Keratinocyte (primary cell): ENCODE measurements at regions not wholly inside any gene's neighbourhood (a gene's known extent, or its start where the extent isn't known, plus 50 kb on each side); places are given as distances from the start of the nearest gene placed in this dataset.

ENCODE experiments used
- DNase-seq: peaks from one replicate; pipeline ENCODE4 v3.0.0-alpha.2; 2011; ENCODE audit warnings: low read depth, missing footprints, low spot score
- FAIRE-seq: peaks from 2 replicates; lab custom pipeline; 2011; peaks lifted over from hg19 to GRCh38; lab: Jason Lieb, UNC
- H2AFZ ChIP-seq: 2 replicates; pipeline ENCODE4 v1.6.0; 2012; ENCODE audit warnings: low read length, control low read depth, inconsistent platforms; ENCODE audit not compliant: control insufficient read depth
- H3K27ac ChIP-seq: 2 replicates; pipeline ENCODE4 v1.5.1; 2011; ENCODE audit warnings: low read length; ENCODE audit not compliant: control insufficient read depth, insufficient read depth
- H3K27me3 ChIP-seq: 3 replicates; pipeline ENCODE4 v1.6.0; 2011; ENCODE audit warnings: low read length; ENCODE audit not compliant: control insufficient read depth, insufficient read depth; ENCODE audit errors: extremely low read depth
- H3K36me3 ChIP-seq, 2 experiments: 2 replicates in 1 of 2; 3 replicates in 1 of 2; pipeline ENCODE4 v1.5.1; 2011; ENCODE audit warnings: low read length in 2 of 2, mild to moderate bottlenecking in 1 of 2; ENCODE audit not compliant: control insufficient read depth in 2 of 2, insufficient read depth in 2 of 2; ENCODE audit errors: extremely low read depth in 1 of 2
- H3K4me1 ChIP-seq: 3 replicates; pipeline ENCODE4 v1.5.1; 2011; ENCODE audit warnings: low read length; ENCODE audit not compliant: control insufficient read depth, insufficient read depth; ENCODE audit errors: extremely low read depth
- H3K4me2 ChIP-seq: 3 replicates; pipeline ENCODE4 v1.6.0; 2011; ENCODE audit warnings: low read depth, low read length; ENCODE audit not compliant: control insufficient read depth, insufficient read depth; ENCODE audit errors: extremely low read depth
- H3K4me3 ChIP-seq, 3 experiments: fragments of 200-600 bp in 1 of 3; sonication (generic) in 1 of 3; 2 replicates in 2 of 3; 3 replicates in 1 of 3; pipeline ENCODE4 v1.5.1; 2011 to 2016; ENCODE audit warnings: low read length in 3 of 3, mild to moderate bottlenecking in 3 of 3, control low read depth in 2 of 3, inconsistent platforms in 1 of 3, low read depth in 1 of 3, mixed read lengths in 1 of 3, mixed run types in 1 of 3, moderate library complexity in 1 of 3; ENCODE audit not compliant: control insufficient read depth in 2 of 3, insufficient read depth in 2 of 3; ENCODE audit errors: extremely low read depth in 1 of 3
- H3K79me2 ChIP-seq: 2 replicates; pipeline ENCODE4 v1.6.0; 2012; ENCODE audit warnings: low read length; ENCODE audit not compliant: control insufficient read depth, insufficient read depth
- H3K9ac ChIP-seq: 3 replicates; pipeline ENCODE4 v1.6.0; 2011; ENCODE audit warnings: low read length; ENCODE audit not compliant: control insufficient read depth, insufficient read depth; ENCODE audit errors: extremely low read depth
- H3K9me1 ChIP-seq: 3 replicates; pipeline ENCODE4 v1.6.0; 2011; ENCODE audit warnings: low read length; ENCODE audit not compliant: control insufficient read depth, insufficient read depth; ENCODE audit errors: extremely low read depth
- H3K9me3 ChIP-seq: 2 replicates; pipeline ENCODE4 v1.5.1; 2012; ENCODE audit warnings: low read depth, low read length; ENCODE audit not compliant: control insufficient read depth
- H4K20me1 ChIP-seq: 3 replicates; pipeline ENCODE4 v1.6.0; 2011; ENCODE audit warnings: low read length; ENCODE audit not compliant: control insufficient read depth, insufficient read depth; ENCODE audit errors: extremely low read depth
- CTCF ChIP-seq, 3 experiments: IDR thresholded peaks in 1 of 3; conservative IDR thresholded peaks in 1 of 3; optimal IDR thresholded peaks in 1 of 3; 2 replicates in 2 of 3; 3 replicates in 1 of 3; pipeline versions ENCODE3 to v1.5.1; 2011; ENCODE audit warnings: low read length in 3 of 3, mild to moderate bottlenecking in 3 of 3, moderate library complexity in 2 of 3, control low read depth in 1 of 3, inconsistent platforms in 1 of 3; ENCODE audit not compliant: insufficient read depth in 2 of 3; ENCODE audit errors: extremely low read depth in 1 of 3
- EZH2 ChIP-seq: IDR thresholded peaks from one replicate; pipeline ENCODE4 v1.6.1; 2012; ENCODE audit warnings: inconsistent platforms, mild to moderate bottlenecking, low read length, moderate library complexity
- dilution Hi-C: fragments of 300-500 bp; cut with MboI; formaldehyde crosslinking; loops from one replicate; pipeline ENCODE4 v1.7.0; 2020; ENCODE audit warnings: low sequenced_read_pairs; ENCODE audit not compliant: extremely low pct_ligation_motif_present

- TF ChIP-seq EZH2 (no peak), CTCF (optimal IDR thresholded peaks at IDR 0.05 in 1 of 3, IDR thresholded peaks at IDR 0.05 in 1 of 3, conservative IDR thresholded peaks at IDR 0.05 in 1 of 3; ENCODE audit: extremely low read depth in 1 of 3, insufficient read depth in 2 of 3, low read length in 3 of 3) (no peak)
- Histone ChIP-seq H3K4me2 (no peak overlapping the region), H3K79me2 (no peaks in the 10 kb centered on the region), H3K9me1 (no peaks in the 10 kb centered on the region), H3K27ac (no peak overlapping the region), H4K20me1 (no peaks in the 10 kb centered on the region), H3K4me1 (no peaks in the 10 kb centered on the region), H3K9me3 (no peaks in the 10 kb centered on the region), H3K4me3 (no peak overlapping the region), H3K27me3 (peaks cover 5% of the 10 kb centered on the region), H2AFZ (no peak overlapping the region), H3K9ac (no peak overlapping the region), H3K36me3 (no peaks in the 10 kb centered on the region)
- dilution Hi-C loops = no loop called here
- DNase-seq (no peak), FAIRE-seq (no peak)
Observed at GRCh38 chr2:236795169-236795860, 225.7 kb downstream of the ACKR3 start.

- peaks cover under 1% of the 10 kb centered on the region for H3K27me3 ChIP-seq
- no peak overlapping the region for H3K4me2 ChIP-seq
- H3K9ac ChIP-seq = no peak overlapping the region
- H3K9me1 ChIP-seq = no peaks in the 10 kb centered on the region
- no peak overlapping the region for H3K27ac ChIP-seq
- H3K79me2 ChIP-seq = no peaks in the 10 kb centered on the region
- DNase-seq = no peak
- no peaks in the 10 kb centered on the region for H3K4me1 ChIP-seq
- H3K36me3 ChIP-seq = no peaks in the 10 kb centered on the region
- no peaks in the 10 kb centered on the region for H4K20me1 ChIP-seq
- dilution Hi-C loops = no loop called here
- TF ChIP-seq EZH2 = no peak
- no peak for TF ChIP-seq CTCF (optimal IDR thresholded peaks at IDR 0.05 in 1 of 3, IDR thresholded peaks at IDR 0.05 in 1 of 3, conservative IDR thresholded peaks at IDR 0.05 in 1 of 3; ENCODE audit: extremely low read depth in 1 of 3, insufficient read depth in 2 of 3, low read length in 3 of 3)
- H3K9me3 ChIP-seq = no peaks in the 10 kb centered on the region
- no peak overlapping the region for H3K4me3 ChIP-seq
- no peak for FAIRE-seq
- H2AFZ ChIP-seq = no peak overlapping the region
Observed at GRCh38 chr2:236795861-236796219, 226.2 kb downstream of the ACKR3 start.
